GM20431 (cell line): ENCODE measurements at regions not wholly inside any gene's neighbourhood (a gene's known extent, or its start where the extent isn't known, plus 50 kb on each side); places are given as distances from the start of the nearest gene placed in this dataset.
"Not testable (repeated sequence)": the region's sequence is repeated elsewhere in the genome, so short reads cannot be mapped to it uniquely, and the experiment has no call there.

Experiments
- in situ Hi-C: fragments of 300-500 bp; cut with MseI, MboI; formaldehyde crosslinking; loops from one replicate; pipeline ENCODE4 v1.15.0; 2020; ENCODE audit warnings: low sequenced_read_pairs; ENCODE audit not compliant: unreplicated experiment

- in situ Hi-C loops = no loop called here
These were observed 299.3 kb upstream of the XYLT1 start for GRCh38 chr16:17770104-17770503.

GRCh38 chr16:17769065-17769464 is 298.3 kb upstream of the XYLT1 start:
- in situ Hi-C loops = no loop called here

- in situ Hi-C loops = no loop called here
These were observed 297.5 kb upstream of the XYLT1 start for GRCh38 chr16:17768257-17768656.

- in situ Hi-C loops = no loop called here
These were observed 295.3 kb upstream of the XYLT1 start for GRCh38 chr16:17766012-17766411.

- in situ Hi-C loops = no loop called here
These were observed 289.0 kb upstream of the XYLT1 start for GRCh38 chr16:17759451-17760390.

GRCh38 chr16:17757808-17758207 is 287.0 kb upstream of the XYLT1 start:
- in situ Hi-C loops = no loop called here

GRCh38 chr16:17755158-17755557 is 284.4 kb upstream of the XYLT1 start:
- in situ Hi-C loops = no loop called here

GRCh38 chr16:17753434-17753833 is 282.7 kb upstream of the XYLT1 start:
- in situ Hi-C loops = no loop called here

- in situ Hi-C loops = no loop called here
These were observed 278.9 kb upstream of the XYLT1 start for GRCh38 chr16:17749706-17750105.

GRCh38 chr16:17748044-17748719 is 277.4 kb upstream of the XYLT1 start:
- in situ Hi-C loops = no loop called here

- in situ Hi-C loops = no loop called here
These were observed 276.5 kb upstream of the XYLT1 start for GRCh38 chr16:17747081-17747756.

GRCh38 chr16:17744921-17745572 is 274.3 kb upstream of the XYLT1 start:
- in situ Hi-C loops = no loop called here

GRCh38 chr16:17743578-17743977 is 272.8 kb upstream of the XYLT1 start:
- in situ Hi-C loops = no loop called here

- in situ Hi-C loops = no loop called here
These were observed 272.4 kb upstream of the XYLT1 start for GRCh38 chr16:17743158-17743557.

GRCh38 chr16:17735099-17735498 is 264.3 kb upstream of the XYLT1 start:
- in situ Hi-C loops = not testable (repeated sequence)

GRCh38 chr16:17729820-17730219 is 259.1 kb upstream of the XYLT1 start:
- in situ Hi-C loops = no loop called here

GRCh38 chr16:17728196-17728595 is 257.4 kb upstream of the XYLT1 start:
- in situ Hi-C loops = no loop called here

GRCh38 chr16:17724242-17724898 is 253.6 kb upstream of the XYLT1 start:
- in situ Hi-C loops = no loop called here

GRCh38 chr16:17723531-17724134 is 252.9 kb upstream of the XYLT1 start:
- in situ Hi-C loops = no loop called here
